Neural progenitor cell (in vitro differentiated cells): ENCODE measurements at regions not wholly inside any gene's neighbourhood (a gene's known extent, or its start where the extent isn't known, plus 50 kb on each side); places are given as distances from the start of the nearest gene placed in this dataset.

ENCODE experiments used
- DNase-seq: peaks from one replicate; pipeline ENCODE4 v3.0.0-alpha.2; 2016; ENCODE audit warnings: low spot score
- H2AFZ ChIP-seq: fragments of 200-600 bp; sonication (generic); replicated peaks from 2 replicates; pipeline ENCODE4 v1.6.1; 2016; ENCODE audit warnings: antibody characterized with exemption
- H3F3A ChIP-seq: fragments of 200-600 bp; sonication (generic); 2 replicates; pipeline ENCODE4 v1.6.1; 2016; ENCODE audit warnings: antibody characterized with exemption, low read depth
- H3K27ac ChIP-seq: fragments of 200-600 bp; sonication (generic); 2 replicates; pipeline ENCODE4 v1.5.1; 2016; ENCODE audit warnings: mild to moderate bottlenecking
- H3K27me3 ChIP-seq: fragments of 200-600 bp; sonication (generic); 2 replicates; pipeline ENCODE4 v1.6.1; 2016; ENCODE audit warnings: mild to moderate bottlenecking, moderate library complexity
- H3K36me3 ChIP-seq: fragments of 200-600 bp; sonication (generic); 2 replicates; pipeline ENCODE4 v1.5.1; 2016
- H3K4me1 ChIP-seq: fragments of 200-600 bp; sonication (generic); 2 replicates; pipeline ENCODE4 v1.6.1; 2016; ENCODE audit warnings: mixed run types
- H3K4me2 ChIP-seq: fragments of 200-600 bp; sonication (generic); 2 replicates; pipeline ENCODE4 v1.6.1; 2016
- H3K4me3 ChIP-seq: fragments of 200-600 bp; sonication (generic); 2 replicates; pipeline ENCODE4 v1.5.1; 2016
- H3K79me2 ChIP-seq: fragments of 200-600 bp; sonication (generic); 2 replicates; pipeline ENCODE4 v1.6.1; 2016; ENCODE audit warnings: low read depth
- H3K9ac ChIP-seq: fragments of 200-600 bp; sonication (generic); 2 replicates; pipeline ENCODE4 v1.6.1; 2016
- H3K9me3 ChIP-seq: fragments of 200-600 bp; sonication (generic); 2 replicates; pipeline ENCODE4 v1.5.1; 2016; ENCODE audit warnings: low read depth
- H4K20me1 ChIP-seq: fragments of 200-600 bp; sonication (generic); 2 replicates; pipeline ENCODE4 v1.6.1; 2016; ENCODE audit warnings: low read depth
- H3K27ac Mint-ChIP-seq: 3 replicates; pipeline ENCODE4 v1.8.0; 2021; ENCODE audit warnings: mixed read lengths
- H3K27me3 Mint-ChIP-seq: 2 replicates; pipeline ENCODE4 v1.8.0; 2022; ENCODE audit warnings: low read depth, mild to moderate bottlenecking, inconsistent platforms, moderate library complexity, mixed read lengths; ENCODE audit not compliant: insufficient read depth
- H3K36me3 Mint-ChIP-seq: 3 replicates; pipeline ENCODE4 v1.8.0; 2021; ENCODE audit warnings: mixed read lengths
- H3K4me1 Mint-ChIP-seq: 3 replicates; pipeline ENCODE4 v1.8.0; 2021; ENCODE audit warnings: mixed read lengths
- H3K4me3 Mint-ChIP-seq: 3 replicates; pipeline ENCODE4 v1.8.0; 2021; ENCODE audit warnings: mild to moderate bottlenecking, moderate library complexity, mixed read lengths
- H3K9me3 Mint-ChIP-seq: 3 replicates; pipeline ENCODE4 v1.8.0; 2020; ENCODE audit warnings: mixed read lengths
- CTCF ChIP-seq: fragments of 200-600 bp; sonication (generic); IDR thresholded peaks from 2 replicates; pipeline ENCODE4 v1.5.1; 2017; ENCODE audit warnings: antibody characterized with exemption, mild to moderate bottlenecking
- EZH2 ChIP-seq: fragments of 200-600 bp; sonication (generic); IDR thresholded peaks from 2 replicates; pipeline ENCODE4 v1.6.1; 2017; ENCODE audit warnings: antibody characterized with exemption, mild to moderate bottlenecking, moderate library complexity
- EZH2phosphoT487 ChIP-seq: fragments of 200-600 bp; sonication (generic); IDR thresholded peaks from 2 replicates; pipeline ENCODE4 v1.6.1; 2017; ENCODE audit warnings: antibody characterized with exemption

DNA sequence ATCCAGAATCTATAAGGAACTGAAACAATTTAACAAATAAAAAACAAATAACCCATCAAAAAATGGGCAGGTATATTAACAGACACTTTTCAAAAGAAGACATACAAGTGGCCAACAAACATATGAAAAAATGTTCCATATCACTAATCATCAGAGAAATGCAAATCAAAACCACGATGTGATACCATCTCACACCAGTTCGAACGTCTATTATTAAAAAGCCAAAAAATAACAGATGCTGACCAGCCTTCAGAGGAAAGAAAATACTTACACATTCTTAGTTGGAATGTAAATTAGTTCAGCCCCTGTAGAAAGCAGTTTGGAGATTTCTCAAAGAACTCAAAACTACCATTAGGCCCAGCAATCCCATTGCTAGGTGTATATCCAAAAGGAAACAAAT lies 687.9 kb upstream of the AADAT start:
- H3K9me3 ChIP-seq: no peaks in the 10 kb centered on the region
- no peaks in the 10 kb centered on the region for H3K36me3 ChIP-seq
- H3K9ac ChIP-seq: no peak overlapping the region
- no peak overlapping the region for H3K4me2 ChIP-seq
- H3K4me3 ChIP-seq: no peak overlapping the region
- no peaks in the 10 kb centered on the region for H3K9me3 Mint-ChIP-seq
- H3K36me3 Mint-ChIP-seq: no peaks in the 10 kb centered on the region
- H3K27ac Mint-ChIP-seq: no peak overlapping the region
- no peak for DNase-seq
- H3K27me3 Mint-ChIP-seq: peaks cover 2% of the 10 kb centered on the region
- H2AFZ ChIP-seq: no peak overlapping the region
- H3K4me3 Mint-ChIP-seq: no peak overlapping the region
- no peaks in the 10 kb centered on the region for H3K79me2 ChIP-seq
- no peak for TF ChIP-seq EZH2phosphoT487
- TF ChIP-seq EZH2: no peak
- no peak for TF ChIP-seq CTCF
- no peak overlapping the region for H3K27ac ChIP-seq
- no peaks in the 10 kb centered on the region for H3K27me3 ChIP-seq
- no peaks in the 10 kb centered on the region for H3K4me1 Mint-ChIP-seq
- no peaks in the 10 kb centered on the region for H4K20me1 ChIP-seq
- H3F3A ChIP-seq: no peaks in the 10 kb centered on the region
- H3K4me1 ChIP-seq: no peaks in the 10 kb centered on the region

DNA sequence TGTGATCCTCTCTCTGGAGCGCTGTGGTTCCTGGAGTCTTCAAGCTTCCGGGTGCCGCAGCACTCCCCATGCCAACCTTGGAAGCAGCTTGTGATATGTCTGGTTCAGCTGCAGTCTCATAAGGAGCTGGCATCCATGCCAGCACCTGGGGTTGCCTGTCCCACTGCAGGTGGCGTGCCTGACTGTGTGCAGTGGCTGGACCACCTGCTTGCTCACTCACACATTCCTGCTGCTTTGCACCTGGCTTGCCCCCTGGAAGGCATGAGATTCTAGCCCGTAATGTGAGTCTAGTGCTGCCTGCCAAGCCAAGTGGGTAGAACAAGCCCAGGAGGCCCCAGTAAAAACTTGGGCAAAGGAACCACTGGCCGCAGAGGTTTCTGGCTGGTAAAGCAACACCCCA lies 687.2 kb upstream of the AADAT start:
- no peaks in the 10 kb centered on the region for H3K4me1 Mint-ChIP-seq
- TF ChIP-seq CTCF: no peak
- no peak for TF ChIP-seq EZH2
- no peak for TF ChIP-seq EZH2phosphoT487
- peaks cover 2% of the 10 kb centered on the region for H3K27me3 Mint-ChIP-seq
- Histone ChIP-seq H3K27ac (no peak overlapping the region), H3K4me1 (no peaks in the 10 kb centered on the region), H3K4me2 (no peak overlapping the region), H3K27me3 (no peaks in the 10 kb centered on the region), H3K9me3 (no peaks in the 10 kb centered on the region), H3F3A (no peaks in the 10 kb centered on the region), H3K36me3 (no peaks in the 10 kb centered on the region), H3K9ac (no peak overlapping the region), H3K4me3 (no peak overlapping the region), H4K20me1 (no peaks in the 10 kb centered on the region), H2AFZ (no peak overlapping the region), H3K79me2 (no peaks in the 10 kb centered on the region)
- H3K36me3 Mint-ChIP-seq: no peaks in the 10 kb centered on the region
- H3K9me3 Mint-ChIP-seq: no peaks in the 10 kb centered on the region
- H3K4me3 Mint-ChIP-seq: no peak overlapping the region
- H3K27ac Mint-ChIP-seq: no peak overlapping the region
- no peak for DNase-seq

DNA sequence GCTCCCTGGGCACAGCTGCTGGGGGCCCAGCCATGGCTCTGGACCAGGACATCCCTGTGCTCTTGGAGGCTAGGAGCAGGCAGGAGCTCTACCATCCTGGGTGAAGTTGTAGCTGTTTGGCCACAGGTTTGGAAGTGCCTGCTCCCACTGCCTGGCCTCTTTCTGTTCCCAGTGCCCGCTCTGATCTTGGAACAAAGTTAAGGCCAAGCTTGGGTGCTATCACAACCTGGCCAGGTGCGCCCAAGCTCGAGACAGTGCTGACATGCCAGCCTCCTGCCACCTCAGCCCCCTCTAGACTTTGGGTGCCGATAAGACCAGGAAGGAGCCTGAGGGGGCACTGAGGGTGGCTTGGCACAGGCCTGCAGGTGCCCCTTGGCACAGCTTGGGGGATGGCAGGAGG lies 686.1 kb upstream of the AADAT start:
- Mint-ChIP-seq H3K27me3 (peaks cover 2% of the 10 kb centered on the region), H3K9me3 (no peaks in the 10 kb centered on the region), H3K4me1 (no peaks in the 10 kb centered on the region), H3K4me3 (no peak overlapping the region), H3K27ac (no peak overlapping the region), H3K36me3 (no peaks in the 10 kb centered on the region)
- Histone ChIP-seq H3K9ac (no peak overlapping the region), H3K4me1 (no peaks in the 10 kb centered on the region), H2AFZ (no peak overlapping the region), H4K20me1 (no peaks in the 10 kb centered on the region), H3K27me3 (no peaks in the 10 kb centered on the region), H3K9me3 (no peaks in the 10 kb centered on the region), H3K79me2 (no peaks in the 10 kb centered on the region), H3K4me2 (no peak overlapping the region), H3F3A (no peaks in the 10 kb centered on the region), H3K4me3 (no peak overlapping the region), H3K36me3 (no peaks in the 10 kb centered on the region), H3K27ac (no peak overlapping the region)
- no peak for TF ChIP-seq EZH2phosphoT487
- no peak for TF ChIP-seq CTCF
- TF ChIP-seq EZH2: no peak
- no peak for DNase-seq
